ENCODE measurements at regions not wholly inside any gene's neighbourhood (a gene's known extent, or its start where the extent isn't known, plus 50 kb on each side); places are given as distances from the start of the nearest gene placed in this dataset.

GRCh38 chr15:95615436-95615835 is 715.1 kb upstream of the NR2F2 start:
- TF ChIP-seq STAT1 (IDR thresholded peaks at IDR 0.05; ENCODE audit: unreplicated experiment) (no peak), JUNB (IDR thresholded peaks at IDR 0.05; ENCODE audit: unreplicated experiment) (no peak), EZH2phosphoT487 (IDR thresholded peaks at IDR 0.05; ENCODE audit: unreplicated experiment) (no peak), ZNF114 (CRISPR knock-in tag; IDR thresholded peaks at IDR 0.05) (no peak), POLR2AphosphoS5 (IDR thresholded peaks at IDR 0.05; ENCODE audit: low read depth) (no peak), ETS1 (IDR thresholded peaks at IDR 0.05) (no peak), REST (IDR thresholded peaks at IDR 0.05; ENCODE audit: unreplicated experiment) (no peak), CTCF (conservative IDR thresholded peaks at IDR 0.05; ENCODE audit: low read depth in 2 of 2) (no peak), ZNF331 (CRISPR knock-in tag; IDR thresholded peaks at IDR 0.05; ENCODE audit: low read depth) (no peak), CREB1 (CRISPR knock-in tag; IDR thresholded peaks at IDR 0.05; ENCODE audit: low read depth) (no peak), NANOG (IDR thresholded peaks at IDR 0.05; ENCODE audit: borderline replicate concordance) (no peak), ZNF462 (CRISPR knock-in tag; IDR thresholded peaks at IDR 0.05) (no peak), EZH2 (IDR thresholded peaks at IDR 0.05; ENCODE audit: low read depth, unreplicated experiment) (no peak)
- no peak overlapping the region for H3K27ac ChIP-seq (ENCODE audit: low read depth)
- no peak overlapping the region for H3K4me2 ChIP-seq
- no peaks in the 10 kb centered on the region for H3K36me3 ChIP-seq (ENCODE audit: insufficient read depth)
- Mint-ChIP-seq H3K36me3 (ENCODE audit: low read depth) (no peaks in the 10 kb centered on the region), H3K4me3 (no peak overlapping the region), H3K27ac (no peak overlapping the region), H3K27me3 (ENCODE audit: insufficient read depth, low read depth, poor library complexity) (no peaks in the 10 kb centered on the region), H3K4me1 (no peaks in the 10 kb centered on the region; the same call in 2 of the 3 replicates), H3K9me3 (no peaks in the 10 kb centered on the region)
- no peak for DNase-seq (ENCODE audit: low spot score)
- ATAC-seq = no peak
- H4K20me1 ChIP-seq (replicated peaks; ENCODE audit: insufficient read depth) = no peaks in the 10 kb centered on the region
- H3K27me3 ChIP-seq (ENCODE audit: insufficient read depth) = no peaks in the 10 kb centered on the region
- H3K4me3 ChIP-seq = no peak overlapping the region
- H3K9me2 ChIP-seq (ENCODE audit: insufficient read depth) = no peaks in the 10 kb centered on the region
- no peaks in the 10 kb centered on the region for H3K79me2 ChIP-seq (replicated peaks; ENCODE audit: insufficient read depth)
- H3F3A ChIP-seq (replicated peaks; ENCODE audit: low read depth) = no peaks in the 10 kb centered on the region
- H2AFZ ChIP-seq = no peak overlapping the region
- H3K4me1 ChIP-seq (ENCODE audit: insufficient read depth) = no peaks in the 10 kb centered on the region
